ENCODE measurements at regions not wholly inside any gene's neighbourhood (a gene's known extent, or its start where the extent isn't known, plus 50 kb on each side); places are given as distances from the start of the nearest gene placed in this dataset.

- TF ChIP-seq CTCF (IDR thresholded peaks at IDR 0.05) = no peak
- no peak for TF ChIP-seq POLR2A (IDR thresholded peaks at IDR 0.05)
These were observed 127.9 kb upstream of the PAX6 start for GRCh38 chr11:31939004-31939403.

Data from adrenal gland (tissue), 5 donors.